GM21360 (cell line): ENCODE measurements at regions not wholly inside any gene's neighbourhood (a gene's known extent, or its start where the extent isn't known, plus 50 kb on each side); places are given as distances from the start of the nearest gene placed in this dataset.

Experiments used
- ATAC-seq: cut with Tn5 transposase; IDR thresholded peaks from one replicate; pipeline ENCODE4 v1.9.1; 2021; ENCODE audit warnings: mild to moderate bottlenecking, moderate library complexity; ENCODE audit not compliant: unreplicated experiment

GRCh38 chr9:115912086-115912485, 241.5 kb upstream of the PAPPA start:
- ATAC-seq: no peak

GRCh38 chr9:115913696-115914095, 239.9 kb upstream of the PAPPA start:
- ATAC-seq: no peak

GRCh38 chr9:115914291-115914690, 239.3 kb upstream of the PAPPA start:
- ATAC-seq: no peak

- ATAC-seq: no peak
Observed at GRCh38 chr9:115921301-115921700, 232.3 kb upstream of the PAPPA start.

- no peak for ATAC-seq
Observed at GRCh38 chr9:115922444-115922843, 231.1 kb upstream of the PAPPA start.

GRCh38 chr9:115923410-115923809, 230.2 kb upstream of the PAPPA start:
- no peak for ATAC-seq

- ATAC-seq: no peak
Observed at GRCh38 chr9:115923903-115924668, 229.5 kb upstream of the PAPPA start.

- no peak for ATAC-seq
Observed at GRCh38 chr9:115924669-115924987, 229.0 kb upstream of the PAPPA start.

GRCh38 chr9:115925424-115925823, 228.2 kb upstream of the PAPPA start:
- no peak for ATAC-seq

- ATAC-seq: no peak
Observed at GRCh38 chr9:115930472-115930871, 223.1 kb upstream of the PAPPA start.

- ATAC-seq: no peak
Observed at GRCh38 chr9:115938479-115938878, 215.1 kb upstream of the PAPPA start.

GRCh38 chr9:115939065-115939765, 214.4 kb upstream of the PAPPA start:
- ATAC-seq: no peak

GRCh38 chr9:115941561-115942315, 211.9 kb upstream of the PAPPA start:
- no peak for ATAC-seq

- no peak for ATAC-seq
Observed at GRCh38 chr9:115943431-115944165, 210.0 kb upstream of the PAPPA start.

- no peak for ATAC-seq
Observed at GRCh38 chr9:115944166-115944948, 209.2 kb upstream of the PAPPA start.

GRCh38 chr9:115945009-115945431, 208.6 kb upstream of the PAPPA start:
- no peak for ATAC-seq

GRCh38 chr9:115946530-115946929, 207.1 kb upstream of the PAPPA start:
- ATAC-seq: no peak

GRCh38 chr9:115951977-115952376, 201.6 kb upstream of the PAPPA start:
- no peak for ATAC-seq

- no peak for ATAC-seq
Observed at GRCh38 chr9:115952430-115953292, 200.9 kb upstream of the PAPPA start.
